Hippocampal formation (tissue), 2 donors: ENCODE measurements at regions not wholly inside any gene's neighbourhood (a gene's known extent, or its start where the extent isn't known, plus 50 kb on each side); places are given as distances from the start of the nearest gene placed in this dataset.
"Not testable (repeated sequence)": the region's sequence is repeated elsewhere in the genome, so short reads cannot be mapped to it uniquely, and the experiment has no call there.

Experiments used
- DNase-seq, 2 donors: peaks; one replicate each; lab custom pipeline; 2025; lab: John Stamatoyannopoulos, UW

DNA sequence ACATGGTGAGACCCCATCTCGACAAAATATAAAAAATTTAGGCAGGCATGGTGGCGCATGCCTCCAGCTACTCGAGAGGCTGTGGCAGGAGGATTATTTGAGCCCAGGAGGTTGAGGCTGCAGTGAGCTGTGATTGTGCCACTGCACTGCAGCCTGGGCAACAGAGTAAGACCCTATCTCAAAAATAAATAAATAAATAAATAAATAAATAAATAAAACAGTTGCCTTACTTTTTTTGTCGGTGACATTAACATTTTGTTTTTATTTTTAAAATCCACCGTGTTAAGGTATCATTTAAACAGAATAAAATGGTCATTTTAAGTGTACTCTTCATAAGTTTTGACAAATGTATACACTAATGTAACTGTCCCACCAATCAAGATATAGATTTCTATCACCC lies 57.0 kb downstream of the RASL11A start:
- DNase-seq: no peak

DNA sequence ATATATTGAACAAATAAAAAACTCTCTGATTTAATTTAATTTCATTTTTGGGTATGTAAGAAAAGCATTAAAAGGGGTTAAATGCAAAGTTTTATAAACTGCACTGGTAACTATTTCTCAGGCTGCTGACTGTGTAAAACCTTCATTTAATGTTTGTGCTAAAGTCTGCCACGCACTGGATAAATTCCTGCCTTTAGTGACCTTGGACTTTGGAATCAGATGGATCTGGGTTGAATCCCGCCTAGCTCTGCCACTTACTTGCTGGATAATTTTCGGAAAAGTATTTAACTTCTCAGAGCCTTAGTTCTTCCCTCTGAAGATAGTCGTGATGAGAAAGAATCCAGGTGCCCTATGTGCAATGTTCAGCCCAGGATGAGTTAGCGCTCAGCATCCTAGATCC lies 58.6 kb downstream of the RASL11A start:
- DNase-seq: no peak

DNA sequence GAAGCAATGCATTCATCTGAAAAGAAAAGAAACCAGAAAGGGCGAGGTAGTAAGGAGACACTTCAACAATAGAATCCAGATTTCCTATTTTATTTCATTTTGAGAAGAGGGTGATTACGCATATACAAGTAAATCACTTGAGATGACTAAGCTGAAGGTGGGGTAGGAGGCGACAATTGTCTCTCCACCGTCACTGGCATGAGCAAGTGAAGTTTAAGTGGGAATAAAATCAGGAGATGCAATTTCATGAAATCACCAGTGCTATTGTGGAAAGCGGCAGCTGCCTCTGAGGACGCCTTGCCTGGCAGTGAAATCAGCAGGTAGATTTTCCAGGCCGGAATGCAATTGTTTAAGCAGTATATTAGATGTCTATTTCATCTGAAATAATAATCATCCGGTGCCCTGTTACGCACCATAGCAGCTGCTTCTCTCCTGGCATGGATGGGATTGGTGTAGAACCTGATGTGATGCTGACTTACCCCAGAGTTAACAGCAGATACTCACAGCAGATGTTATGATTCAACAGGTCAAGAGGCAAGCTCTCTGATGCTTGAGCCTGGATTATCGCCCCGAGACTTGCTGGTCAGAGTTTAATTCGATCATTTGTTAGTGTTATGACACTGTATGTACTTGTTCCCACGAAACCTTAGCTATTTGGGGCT lies 64.3 kb downstream of the RASL11A start:
- no peak for DNase-seq

DNA sequence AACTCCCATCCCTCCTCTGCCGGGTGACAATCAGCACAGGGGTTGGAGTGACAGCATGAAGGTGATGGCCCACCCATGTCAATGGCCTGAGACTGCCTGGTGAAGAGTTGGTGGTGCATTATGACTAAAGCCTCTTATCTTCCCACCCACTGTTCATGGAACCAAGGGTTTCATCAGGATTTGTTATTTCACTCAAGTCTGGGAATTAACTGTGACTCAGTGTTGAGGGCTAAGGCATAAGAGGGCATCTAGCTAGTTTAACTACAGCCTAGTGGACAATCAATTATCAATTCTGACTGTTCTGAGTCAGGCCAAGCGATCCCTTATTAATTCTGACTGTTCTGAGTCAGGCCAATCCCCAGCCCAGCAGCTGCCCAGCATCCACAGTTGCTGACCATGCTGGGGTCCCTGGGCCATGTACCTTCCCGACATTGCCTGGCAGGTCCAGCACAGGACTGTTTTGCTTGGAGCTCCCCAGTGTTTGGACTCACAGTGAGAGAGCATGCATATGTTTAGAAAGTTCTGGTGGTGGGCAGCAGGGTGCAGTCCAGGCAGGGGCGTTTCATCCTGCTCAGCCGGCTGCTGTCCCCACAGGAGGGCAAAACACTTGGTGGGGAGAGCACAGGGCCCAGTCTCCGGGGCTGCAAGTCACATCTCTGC lies 65.5 kb downstream of the RASL11A start:
- DNase-seq: no peak

DNA sequence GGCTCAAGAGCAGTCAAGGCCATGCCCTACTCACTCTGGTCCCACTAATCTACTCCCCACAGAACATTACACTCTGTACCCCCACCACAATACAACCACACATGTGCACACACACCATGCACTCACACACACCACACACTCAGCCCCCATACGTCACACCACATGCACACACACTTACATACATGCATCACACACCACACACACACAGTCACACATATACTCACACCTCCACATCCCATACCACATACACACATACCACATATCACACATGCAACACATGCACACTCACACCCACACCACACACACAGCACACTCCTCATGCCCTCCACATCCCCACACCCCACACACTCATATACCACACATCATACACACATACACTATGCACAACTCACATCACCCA lies 67.6 kb downstream of the RASL11A start:
- no peak for DNase-seq

DNA sequence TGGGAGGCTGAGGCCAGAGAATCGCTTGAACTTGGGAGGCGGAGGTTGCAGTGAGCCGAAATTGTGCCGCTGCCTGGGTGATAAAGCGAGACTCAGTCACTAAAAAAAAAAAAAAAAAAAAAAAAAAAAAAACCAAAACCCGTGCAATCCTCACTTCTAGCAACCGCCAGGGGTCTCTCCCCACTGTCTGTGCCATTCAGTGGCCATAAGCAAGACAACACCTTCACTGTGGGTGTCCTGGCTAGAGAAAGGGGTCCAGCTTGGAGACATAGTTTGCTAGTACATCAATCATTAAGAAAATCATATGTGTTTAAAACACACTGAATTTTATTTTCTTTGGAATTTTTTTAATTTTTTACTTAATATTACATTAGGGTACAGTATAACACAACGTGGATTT lies 68.2 kb downstream of the RASL11A start:
- no peak for DNase-seq

DNA sequence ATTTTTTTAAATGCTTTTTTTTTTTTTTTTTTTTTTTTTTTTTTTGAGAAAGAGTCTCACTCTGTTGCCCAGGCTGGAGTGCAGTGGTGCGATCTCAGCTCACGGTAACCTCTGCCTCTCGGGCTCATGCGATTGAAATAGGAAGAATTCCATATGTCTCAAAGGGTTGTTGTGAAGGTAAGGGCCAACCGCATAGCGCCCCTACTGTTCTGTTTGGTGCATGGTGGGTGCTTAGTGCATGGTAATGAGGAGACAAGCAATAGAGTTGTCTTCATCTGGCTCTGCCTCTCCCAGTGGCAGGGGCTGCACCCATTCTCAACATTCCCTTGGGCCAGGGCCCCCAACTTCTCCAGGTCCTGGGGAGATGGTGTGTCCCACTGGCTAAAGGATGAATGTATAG lies 68.7 kb downstream of the RASL11A start:
- DNase-seq: no peak

DNA sequence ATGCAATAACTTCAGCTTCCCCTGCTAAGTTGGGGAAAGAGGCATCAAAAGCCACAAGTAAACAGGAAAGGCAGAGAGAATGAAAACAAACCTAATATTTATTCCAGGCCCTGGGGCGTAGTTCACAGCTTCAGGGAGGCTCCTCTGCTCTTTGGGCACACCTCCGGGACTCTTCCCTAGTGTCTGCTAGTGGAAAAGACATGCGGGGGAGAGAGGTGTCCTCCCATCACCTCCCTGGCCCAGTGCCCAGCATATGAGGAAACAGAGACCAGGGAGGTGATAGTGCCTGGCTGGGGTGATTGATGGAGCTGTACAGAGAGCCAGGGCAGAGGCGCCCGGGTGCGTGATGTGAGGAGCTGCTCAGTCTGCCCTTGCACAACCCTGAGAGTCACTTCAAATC lies 71.0 kb downstream of the RASL11A start:
- DNase-seq: no peak

DNA sequence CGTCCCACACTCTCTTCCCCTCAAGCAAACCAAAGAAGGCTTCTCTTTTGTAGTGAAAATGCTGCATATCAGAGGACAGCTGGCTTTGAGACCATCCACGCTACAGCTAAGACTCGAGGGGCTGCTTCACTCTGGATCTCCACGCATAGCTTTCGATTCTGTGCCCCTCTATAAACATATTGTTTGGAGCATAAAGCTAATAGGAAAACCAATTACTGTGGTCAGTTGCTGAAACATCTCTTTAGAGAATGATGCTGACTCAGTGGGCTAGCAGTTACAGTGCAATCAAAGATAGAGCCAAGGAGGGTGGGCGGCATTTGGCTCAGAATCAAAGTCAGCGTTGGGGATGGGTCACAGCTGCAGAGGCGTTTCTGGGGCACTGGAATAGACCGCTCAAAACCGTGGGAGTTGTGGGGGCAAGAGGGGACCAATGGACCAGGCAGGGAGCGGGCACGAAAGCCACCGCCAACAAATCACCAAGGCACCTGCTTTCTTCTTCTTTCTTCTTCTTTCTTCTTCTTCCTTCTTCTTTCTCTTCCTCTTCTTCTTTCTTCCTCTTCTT lies 76.7 kb downstream of the RASL11A start:
- DNase-seq: no peak

DNA sequence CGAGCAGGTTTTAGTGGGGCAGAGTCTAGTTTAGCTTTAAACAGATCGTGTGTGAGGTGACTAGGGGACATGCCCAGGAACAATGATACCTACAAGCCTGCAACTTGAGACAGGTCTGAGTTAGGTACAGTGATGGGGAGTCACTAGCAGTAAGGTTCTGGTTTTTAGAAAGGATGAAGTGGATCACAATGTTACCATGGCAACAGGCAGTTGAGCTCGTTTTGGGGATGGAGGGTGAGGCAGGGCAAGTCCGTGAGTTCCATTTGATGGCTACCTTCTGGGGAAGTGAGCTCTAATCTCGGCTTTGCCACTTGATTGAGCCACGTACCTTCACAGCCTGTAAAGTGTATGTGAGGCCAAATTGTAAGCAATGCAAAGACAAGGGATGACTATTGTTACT lies 76.0 kb upstream of the GTF3A start:
- DNase-seq: no peak

DNA sequence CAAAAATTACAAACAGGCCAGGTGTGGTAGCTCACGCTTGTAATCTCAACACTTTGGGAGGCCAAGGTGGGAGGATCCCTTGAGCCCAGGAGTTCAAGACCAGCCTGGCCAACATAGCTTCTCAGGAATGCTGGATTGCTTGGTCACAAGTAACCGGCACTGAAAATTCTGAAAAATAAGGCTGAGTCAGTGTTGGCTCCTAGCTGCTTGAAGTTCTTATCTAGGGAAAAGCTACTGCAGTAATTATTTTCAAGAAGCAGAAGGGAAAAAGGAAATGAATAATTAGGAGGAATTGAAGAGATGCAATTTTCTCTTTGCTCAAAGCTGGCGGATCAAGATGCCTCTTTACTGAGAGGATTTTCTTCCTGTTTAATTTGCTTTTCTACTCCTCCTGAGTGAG lies 75.0 kb upstream of the GTF3A start:
- DNase-seq: no peak

DNA sequence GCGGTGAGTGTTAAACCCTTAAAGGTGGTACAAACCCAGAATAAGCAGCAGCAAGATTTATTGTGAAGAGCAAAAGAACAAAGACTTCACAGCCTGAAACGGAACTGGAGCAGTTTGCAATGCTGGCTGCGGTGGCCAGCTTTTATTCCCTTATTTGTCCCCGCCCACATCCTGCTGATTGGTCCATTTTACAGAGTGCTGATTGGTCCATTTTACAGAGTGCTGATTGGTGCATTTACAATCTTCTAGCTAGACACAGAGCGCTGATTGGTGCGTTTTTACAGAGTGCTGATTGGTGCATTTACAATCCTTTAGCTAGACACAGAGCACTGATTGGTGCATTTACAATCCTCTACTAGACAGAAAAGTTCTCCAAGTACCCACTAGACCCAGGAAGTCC lies 73.6 kb upstream of the GTF3A start:
- not testable (repeated sequence) for DNase-seq

DNA sequence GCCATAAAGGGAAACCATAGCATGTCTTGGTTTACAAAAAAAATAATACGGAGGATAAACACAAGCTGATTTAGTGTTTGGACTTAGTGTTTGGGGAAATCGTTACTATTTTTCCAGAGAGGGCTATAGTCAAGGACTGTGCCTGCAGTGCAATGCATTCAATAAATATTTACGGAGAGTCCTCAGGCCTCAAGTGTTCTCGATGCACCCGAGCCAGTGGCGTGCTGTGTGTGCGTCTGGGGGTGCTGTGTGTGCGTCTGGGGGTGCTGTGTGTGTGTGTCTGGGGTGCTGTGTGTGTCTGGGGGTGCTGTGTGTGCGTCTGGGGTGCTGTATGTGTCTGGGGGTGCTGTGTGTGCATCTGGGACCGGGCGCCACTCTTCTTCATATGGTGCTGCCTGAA lies 71.7 kb upstream of the GTF3A start:
- no peak for DNase-seq

DNA sequence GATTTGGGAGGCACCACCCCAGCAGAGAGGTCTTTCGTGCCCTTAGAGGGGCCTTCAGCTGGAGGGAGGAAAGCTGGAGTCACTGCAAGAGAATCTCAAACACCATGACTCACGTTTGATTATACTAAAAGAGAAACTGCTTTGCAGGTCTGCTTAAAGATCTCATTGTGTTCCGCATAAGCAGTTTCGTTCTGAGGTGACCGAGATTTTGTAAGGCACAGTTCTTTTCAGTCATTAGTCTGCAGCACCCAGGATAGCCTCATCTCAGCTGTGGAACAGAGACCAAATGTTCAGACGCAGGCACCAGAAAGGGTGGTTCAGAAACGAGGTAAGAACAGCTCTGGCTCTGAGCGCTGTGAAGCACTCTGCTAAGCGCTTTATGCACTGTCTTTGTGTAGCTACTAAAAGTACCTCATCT lies 71.2 kb upstream of the GTF3A start:
- peak in 1 of 2 donors; percentile 32 for DNase-seq

DNA sequence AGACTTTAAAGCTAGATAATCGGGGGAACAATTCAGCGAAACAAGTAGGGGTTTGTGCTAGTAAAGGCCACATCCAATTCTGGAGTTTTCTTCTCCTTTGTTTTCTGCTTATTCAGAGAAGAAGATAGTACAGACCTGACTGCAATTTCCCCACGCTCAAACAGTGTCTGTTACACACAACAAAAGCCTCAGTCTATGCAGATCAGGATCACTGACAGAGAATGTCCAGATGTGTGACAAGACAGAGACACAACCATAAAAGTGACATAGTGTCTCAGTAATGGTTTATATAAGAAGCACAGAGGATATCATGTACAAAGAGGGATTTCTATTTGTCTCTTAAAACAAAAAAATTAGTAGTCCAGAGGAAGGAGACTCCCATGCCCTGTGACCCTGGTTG lies 70.7 kb upstream of the GTF3A start:
- no peak for DNase-seq

DNA sequence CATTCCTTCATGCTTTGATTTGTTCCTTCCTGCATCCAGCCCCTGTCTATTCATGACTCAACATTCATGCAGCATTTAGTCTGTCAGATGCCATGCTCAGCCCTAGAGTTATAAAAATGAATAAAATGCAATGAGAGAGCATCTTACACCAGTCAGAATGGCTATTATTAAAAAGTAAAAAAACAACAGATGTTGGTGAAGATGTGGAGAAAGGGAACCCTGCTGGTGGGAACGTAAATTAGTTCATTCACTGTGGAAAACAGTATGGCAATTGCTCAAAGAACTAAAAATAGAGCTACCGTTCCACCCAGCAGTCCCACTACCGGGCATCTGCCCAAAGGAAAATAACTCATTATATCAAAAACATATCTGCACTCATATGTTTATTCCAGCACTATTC lies 70.0 kb upstream of the GTF3A start:
- no peak for DNase-seq

DNA sequence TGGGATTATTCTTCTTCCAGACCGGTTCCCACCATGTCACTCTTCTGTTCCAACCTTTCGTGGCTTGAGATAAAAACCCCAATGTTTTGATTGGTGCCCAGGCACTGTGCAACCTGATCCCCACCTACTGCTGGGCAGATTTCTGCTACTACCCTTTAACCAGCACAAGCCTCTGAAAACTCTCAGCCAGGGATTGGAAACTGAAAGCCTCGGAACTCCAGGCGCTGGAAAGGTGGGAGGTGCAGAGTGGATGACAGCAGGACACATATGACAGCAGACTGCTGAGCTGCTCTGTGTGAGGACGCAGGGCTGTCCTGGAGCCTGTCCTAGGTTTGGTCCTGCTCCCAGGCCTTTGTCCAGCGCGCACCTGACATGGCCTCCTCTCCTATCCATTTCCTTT lies 68.5 kb upstream of the GTF3A start:
- DNase-seq: no peak

DNA sequence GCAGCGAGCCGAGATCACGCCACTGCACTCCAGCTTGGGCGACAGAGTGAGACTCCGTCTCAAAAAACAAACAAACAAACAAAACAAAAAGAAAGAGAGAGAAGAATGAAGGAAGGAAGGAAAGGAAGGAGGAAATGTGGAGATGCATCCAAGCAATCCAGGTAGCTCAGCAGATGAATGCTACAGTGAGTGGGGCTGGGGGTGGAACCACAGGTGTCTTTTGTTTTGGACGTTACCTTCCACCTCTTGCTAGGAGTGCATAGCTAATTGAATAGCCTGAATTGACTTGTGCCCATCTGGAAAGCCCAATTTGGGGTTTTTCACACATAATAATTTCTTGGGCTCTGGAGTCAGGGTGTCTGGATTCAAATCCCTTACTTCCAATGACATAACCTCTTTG lies 66.0 kb upstream of the GTF3A start:
- DNase-seq: no peak

DNA sequence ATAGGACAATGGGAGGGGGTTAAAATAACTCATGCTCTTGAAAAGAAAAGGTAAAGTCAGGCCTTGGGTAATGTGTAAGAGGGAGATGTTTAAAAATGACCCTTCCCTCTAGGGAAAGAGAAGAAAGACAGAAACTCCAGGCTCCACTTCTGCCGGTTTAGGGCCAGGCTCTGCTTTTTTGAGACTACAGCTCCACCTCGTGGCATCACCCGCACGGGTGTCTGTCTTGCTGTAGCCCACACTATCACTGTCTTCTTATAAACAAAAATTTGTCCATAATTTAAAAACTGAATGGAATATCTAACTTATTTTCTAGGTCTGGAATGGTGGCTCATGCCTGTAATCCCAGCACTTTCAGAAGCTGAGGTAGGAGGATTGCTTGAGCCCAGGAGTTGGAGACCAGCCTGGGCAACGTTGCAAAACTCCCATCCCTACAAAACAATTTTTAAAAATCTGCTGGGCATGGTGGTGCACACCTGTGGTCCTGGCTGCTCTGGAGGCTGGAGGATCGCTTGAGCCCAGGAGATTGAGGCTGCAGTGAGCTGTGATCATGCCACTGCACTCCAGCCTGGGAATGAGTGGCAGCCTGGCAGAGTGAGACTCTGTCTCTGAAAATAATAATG lies 65.1 kb upstream of the GTF3A start:
- peak; percentile 55 to 75 for DNase-seq

DNA sequence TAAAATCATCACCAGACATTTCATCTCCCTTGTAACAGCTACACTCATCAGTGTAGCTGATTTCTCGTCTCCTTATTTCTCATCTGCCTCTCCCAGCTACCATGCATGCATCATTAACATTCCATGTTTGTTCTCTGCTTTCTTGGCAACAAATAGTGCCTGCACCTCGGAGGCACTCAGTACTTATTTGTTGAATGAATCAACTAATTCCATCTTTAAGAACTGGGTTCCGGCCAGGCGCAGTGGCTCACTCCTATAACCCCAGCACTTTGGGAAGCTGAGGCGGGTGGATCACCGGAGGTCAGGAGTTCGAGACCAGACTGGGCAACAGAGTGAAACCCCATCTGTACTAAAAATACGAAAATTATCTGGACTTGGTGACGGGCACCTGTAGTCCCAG lies 63.9 kb upstream of the GTF3A start:
- no peak for DNase-seq

DNA sequence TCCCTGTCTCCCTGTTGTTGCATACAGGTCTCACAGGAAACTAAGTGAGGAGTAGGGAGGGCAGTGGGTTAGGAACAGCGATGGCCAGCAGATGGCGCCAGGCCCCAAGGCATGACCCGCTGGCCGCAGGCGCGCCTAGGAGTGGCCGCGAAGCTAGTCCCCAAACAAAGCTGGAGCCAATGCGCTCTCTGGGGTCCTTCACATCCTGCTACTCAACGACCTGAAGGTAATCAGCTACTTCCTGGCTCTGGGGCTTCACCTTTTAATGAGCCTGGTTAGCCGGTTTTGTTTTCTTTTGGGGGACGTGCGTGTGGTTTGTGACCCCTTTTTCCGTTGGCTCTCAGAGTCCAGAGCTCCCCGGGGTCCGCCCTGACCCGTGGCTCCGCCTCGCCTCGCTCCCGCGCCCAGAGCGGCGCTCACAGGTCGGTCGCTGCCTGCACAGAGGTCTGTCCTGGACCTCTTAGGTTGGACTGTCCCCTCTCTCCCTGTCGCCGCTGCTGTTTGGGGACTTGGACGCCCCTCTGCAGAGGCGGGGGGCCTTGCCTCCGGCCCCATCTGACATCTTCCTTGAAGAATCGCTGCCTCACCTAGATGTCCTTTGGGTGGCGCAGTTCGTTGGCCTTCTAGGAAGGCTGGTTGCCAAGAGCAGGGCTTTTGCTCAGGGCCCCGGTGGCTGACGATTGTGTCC lies 62.2 kb upstream of the GTF3A start:
- DNase-seq: peak; percentile 59 to 73

DNA sequence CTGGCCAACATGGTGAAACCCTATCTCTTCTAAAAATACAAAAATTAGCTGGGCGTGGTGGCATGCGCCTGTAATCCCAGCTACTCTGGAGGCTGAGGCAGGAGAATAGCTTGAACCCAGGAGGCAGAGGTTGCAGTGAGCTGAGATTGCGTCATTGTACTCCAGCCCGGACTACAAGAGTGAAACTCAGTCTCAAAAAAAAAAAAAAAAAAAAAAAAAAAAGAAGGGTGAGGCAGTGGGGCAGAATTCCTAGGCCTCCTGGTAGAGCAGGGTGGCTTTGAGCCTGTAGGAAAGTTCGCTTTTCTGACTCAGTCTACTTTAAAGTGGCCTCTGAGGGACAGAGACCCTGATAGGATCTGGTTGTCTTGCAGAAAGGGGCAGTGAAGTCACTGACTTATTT lies 60.8 kb upstream of the GTF3A start:
- not testable (repeated sequence) for DNase-seq

DNA sequence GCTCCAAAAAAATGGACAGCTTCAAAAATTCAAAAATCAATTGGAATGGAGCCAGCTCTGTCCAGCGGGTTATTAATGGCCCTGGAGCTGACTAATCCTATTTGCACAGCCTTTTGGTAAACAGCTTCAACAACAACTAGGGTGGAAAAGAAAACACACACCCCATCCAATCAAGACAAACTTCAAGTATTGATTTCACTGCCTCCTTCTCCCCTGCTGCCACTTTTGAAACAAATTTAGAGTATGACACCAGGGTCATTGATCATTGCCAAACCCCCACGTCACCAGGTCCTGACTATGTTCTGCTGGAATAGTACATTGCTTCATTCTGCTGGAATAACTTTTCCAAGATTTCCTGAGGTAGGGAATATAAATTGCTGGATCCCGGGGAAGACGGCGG lies 56.8 kb upstream of the GTF3A start:
- DNase-seq: no peak
